SU-DHL-6 (cell line): ENCODE measurements at regions not wholly inside any gene's neighbourhood (a gene's known extent, or its start where the extent isn't known, plus 50 kb on each side); places are given as distances from the start of the nearest gene placed in this dataset.
"Not testable (repeated sequence)": the region's sequence is repeated elsewhere in the genome, so short reads cannot be mapped to it uniquely, and the experiment has no call there.

Experiments used
- H2AFZ ChIP-seq: fragments of 200-600 bp; sonication (generic); 2 replicates; pipeline ENCODE4 v1.6.1; 2014; ENCODE audit warnings: low read depth, mild to moderate bottlenecking, moderate library complexity, mixed read lengths, antibody characterized with exemption, low read length; ENCODE audit not compliant: severe bottlenecking
- H3F3A ChIP-seq: fragments of 200-600 bp; shearing (Covaris generic); 2 replicates; pipeline ENCODE4 v1.6.0; 2016; ENCODE audit warnings: antibody characterized with exemption, mild to moderate bottlenecking; ENCODE audit not compliant: insufficient read depth
- H3K27ac ChIP-seq: fragments of 200-600 bp; sonication (generic); 2 replicates; pipeline ENCODE4 v1.5.1; 2016; ENCODE audit warnings: low read depth, mild to moderate bottlenecking, low read length, moderate library complexity, mixed read lengths
- H3K27me3 ChIP-seq: fragments of 200-600 bp; sonication (generic), shearing (Covaris generic); 2 replicates; pipeline ENCODE4 v1.6.0; 2014; ENCODE audit warnings: mild to moderate bottlenecking, low read length
- H3K36me3 ChIP-seq: fragments of 200-600 bp; sonication (generic); 2 replicates; pipeline ENCODE4 v1.6.1; 2014; ENCODE audit warnings: mild to moderate bottlenecking, low read length, mixed read lengths
- H3K4me2 ChIP-seq: fragments of 300-600, 200-600 bp; shearing (Covaris generic), sonication (generic); 2 replicates; pipeline ENCODE4 v1.6.0; 2014; ENCODE audit warnings: low read length, low read depth, mild to moderate bottlenecking; ENCODE audit not compliant: poor library complexity, severe bottlenecking
- H3K4me3 ChIP-seq: fragments of 200-600 bp; sonication (generic); 2 replicates; pipeline ENCODE4 v1.5.1; 2014; ENCODE audit warnings: antibody characterized with exemption, low read length, mild to moderate bottlenecking, mixed read lengths; ENCODE audit not compliant: insufficient read depth, poor library complexity, severe bottlenecking
- H3K79me2 ChIP-seq: fragments of 200-600 bp; sonication (generic); 2 replicates; pipeline ENCODE4 v1.6.1; 2014; ENCODE audit warnings: mild to moderate bottlenecking, low read length, moderate library complexity; ENCODE audit not compliant: insufficient read depth
- H3K9ac ChIP-seq: fragments of 200-600 bp; sonication (generic); 2 replicates; pipeline ENCODE4 v1.7.0; 2014; ENCODE audit warnings: mild to moderate bottlenecking, low read length
- H3K9me2 ChIP-seq: fragments of 200-600 bp; sonication (generic); replicated peaks from 2 replicates; pipeline ENCODE4 v1.6.1; 2014; ENCODE audit warnings: low read length; ENCODE audit not compliant: insufficient read depth
- H3K9me3 ChIP-seq: fragments of 200-600 bp; sonication (generic); 2 replicates; pipeline ENCODE4 v1.6.1; 2014; ENCODE audit warnings: low read length, mixed read lengths; ENCODE audit not compliant: insufficient read depth
- H4K20me1 ChIP-seq: fragments of 200-600 bp; sonication (generic); 2 replicates; pipeline ENCODE4 v1.6.1; 2014; ENCODE audit warnings: low read depth, mild to moderate bottlenecking, antibody characterized with exemption, low read length, moderate library complexity, mixed read lengths
- CTCF ChIP-seq: fragments of 200-600 bp; sonication (generic); IDR thresholded peaks from one replicate; pipeline ENCODE4 v1.5.1; 2017; ENCODE audit warnings: antibody characterized with exemption, mild to moderate bottlenecking, low read length, moderate library complexity; ENCODE audit not compliant: insufficient read depth, poor library complexity, severe bottlenecking
- EZH2phosphoT487 ChIP-seq: fragments of 200-600 bp; sonication (generic), shearing (Covaris generic); conservative IDR thresholded peaks from 2 replicates; pipeline ENCODE4 v1.6.1; 2018; ENCODE audit warnings: mild to moderate bottlenecking, antibody characterized with exemption, low read length, moderate library complexity, mixed read lengths

GRCh38 chr6:90885611-90886056, 298.8 kb upstream of the MAP3K7 start:
- Histone ChIP-seq H2AFZ (no peak overlapping the region), H3F3A (no peaks in the 10 kb centered on the region)

GRCh38 chr6:90885137-90885536, 298.3 kb upstream of the MAP3K7 start:
- not testable (repeated sequence) for H3K79me2 ChIP-seq, H3K36me3 ChIP-seq, H3K9me2 ChIP-seq, H3K27ac ChIP-seq, H3K4me3 ChIP-seq, H2AFZ ChIP-seq, H3F3A ChIP-seq, H3K4me2 ChIP-seq, H3K9me3 ChIP-seq, H4K20me1 ChIP-seq, H3K27me3 ChIP-seq, H3K9ac ChIP-seq

More at GRCh38 chr6:90885611-90886056, 298.8 kb upstream of the MAP3K7 start:
- no peaks in the 10 kb centered on the region for H3K9me2 ChIP-seq
- no peak overlapping the region for H3K4me3 ChIP-seq
- H3K27me3 ChIP-seq = no peaks in the 10 kb centered on the region
- H3K4me2 ChIP-seq = no peak overlapping the region
- no peak for TF ChIP-seq CTCF
- no peak for TF ChIP-seq EZH2phosphoT487
- no peaks in the 10 kb centered on the region for H4K20me1 ChIP-seq
- H3K9ac ChIP-seq = no peak overlapping the region
- H3K79me2 ChIP-seq = no peaks in the 10 kb centered on the region
- H3K9me3 ChIP-seq = no peaks in the 10 kb centered on the region
- no peak overlapping the region for H3K27ac ChIP-seq
- no peaks in the 10 kb centered on the region for H3K36me3 ChIP-seq

GRCh38 chr6:90877616-90878015, 290.7 kb upstream of the MAP3K7 start:
- no peak overlapping the region for H3K4me2 ChIP-seq
- no peaks in the 10 kb centered on the region for H3F3A ChIP-seq
- H3K27me3 ChIP-seq = 0 out of 2 replicates have a peak, but pooled peaks cover 4% of the 10 kb centered on the region
- no peaks in the 10 kb centered on the region for H3K79me2 ChIP-seq
- TF ChIP-seq EZH2phosphoT487 (no peak), CTCF (no peak)
- H3K36me3 ChIP-seq = no peaks in the 10 kb centered on the region
- no peak overlapping the region for H3K4me3 ChIP-seq
- no peak overlapping the region for H3K9ac ChIP-seq
- H3K9me2 ChIP-seq = no peaks in the 10 kb centered on the region
- no peak overlapping the region for H3K27ac ChIP-seq
- H3K9me3 ChIP-seq = no peaks in the 10 kb centered on the region
- no peaks in the 10 kb centered on the region for H4K20me1 ChIP-seq
- no peak overlapping the region for H2AFZ ChIP-seq

- Histone ChIP-seq H3F3A (no peaks in the 10 kb centered on the region), H3K4me2 (no peak overlapping the region), H3K9me3 (no peaks in the 10 kb centered on the region), H3K27ac (no peak overlapping the region), H3K36me3 (no peaks in the 10 kb centered on the region), H2AFZ (no peak overlapping the region), H3K27me3 (0 out of 2 replicates have a peak, but pooled peaks cover 4% of the 10 kb centered on the region), H3K4me3 (no peak overlapping the region), H3K79me2 (no peaks in the 10 kb centered on the region), H3K9ac (no peak overlapping the region), H4K20me1 (no peaks in the 10 kb centered on the region), H3K9me2 (no peaks in the 10 kb centered on the region)
- TF ChIP-seq CTCF (no peak), EZH2phosphoT487 (no peak)
Measured at GRCh38 chr6:90874931-90875330, 288.1 kb upstream of the MAP3K7 start.
